NB4 (cell line): ENCODE measurements at regions not wholly inside any gene's neighbourhood (a gene's known extent, or its start where the extent isn't known, plus 50 kb on each side); places are given as distances from the start of the nearest gene placed in this dataset.

Experiments
- CTCF ChIP-seq: IDR thresholded peaks from one replicate; pipeline ENCODE4 v1.5.1; 2012; ENCODE audit warnings: low read depth, low read length
- MYC ChIP-seq: IDR thresholded peaks from 2 replicates; pipeline ENCODE4 v1.6.1; 2011; ENCODE audit warnings: low read depth, low read length
- POLR2A ChIP-seq: IDR thresholded peaks from 2 replicates; pipeline ENCODE4 v1.6.1; 2011; ENCODE audit warnings: mild to moderate bottlenecking; ENCODE audit not compliant: insufficient read length; ENCODE audit errors: extremely low read depth

DNA sequence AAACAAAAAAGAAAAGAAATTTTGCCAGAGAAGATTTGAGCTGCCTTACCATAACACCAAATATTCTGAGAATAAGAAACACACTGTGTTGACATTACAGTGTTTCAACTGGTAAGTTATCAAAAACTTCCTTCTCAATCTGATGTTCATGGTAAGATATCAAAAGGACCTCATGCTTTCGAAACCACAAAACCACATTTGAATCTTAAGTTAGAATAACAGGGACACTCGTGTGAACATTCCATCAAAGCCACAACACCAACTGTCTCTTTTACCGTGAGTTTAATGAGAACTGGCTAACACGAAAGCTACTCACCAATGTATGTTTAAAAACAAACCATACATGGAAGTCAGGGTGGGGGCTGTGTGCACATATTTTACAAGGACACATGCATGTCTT is 73.0 kb upstream of the OPRM1 start:
- no peak for TF ChIP-seq CTCF
- no peak for TF ChIP-seq POLR2A
- TF ChIP-seq MYC = no peak
